Neural progenitor cell (in vitro differentiated cells): ENCODE measurements at regions not wholly inside any gene's neighbourhood (a gene's known extent, or its start where the extent isn't known, plus 50 kb on each side); places are given as distances from the start of the nearest gene placed in this dataset.

ENCODE experiments used
- DNase-seq: peaks from one replicate; pipeline ENCODE4 v3.0.0-alpha.2; 2016; ENCODE audit warnings: low spot score
- H2AFZ ChIP-seq: fragments of 200-600 bp; sonication (generic); replicated peaks from 2 replicates; pipeline ENCODE4 v1.6.1; 2016; ENCODE audit warnings: antibody characterized with exemption
- H3F3A ChIP-seq: fragments of 200-600 bp; sonication (generic); 2 replicates; pipeline ENCODE4 v1.6.1; 2016; ENCODE audit warnings: antibody characterized with exemption, low read depth
- H3K27ac ChIP-seq: fragments of 200-600 bp; sonication (generic); 2 replicates; pipeline ENCODE4 v1.5.1; 2016; ENCODE audit warnings: mild to moderate bottlenecking
- H3K27me3 ChIP-seq: fragments of 200-600 bp; sonication (generic); 2 replicates; pipeline ENCODE4 v1.6.1; 2016; ENCODE audit warnings: mild to moderate bottlenecking, moderate library complexity
- H3K36me3 ChIP-seq: fragments of 200-600 bp; sonication (generic); 2 replicates; pipeline ENCODE4 v1.5.1; 2016
- H3K4me1 ChIP-seq: fragments of 200-600 bp; sonication (generic); 2 replicates; pipeline ENCODE4 v1.6.1; 2016; ENCODE audit warnings: mixed run types
- H3K4me2 ChIP-seq: fragments of 200-600 bp; sonication (generic); 2 replicates; pipeline ENCODE4 v1.6.1; 2016
- H3K4me3 ChIP-seq: fragments of 200-600 bp; sonication (generic); 2 replicates; pipeline ENCODE4 v1.5.1; 2016
- H3K79me2 ChIP-seq: fragments of 200-600 bp; sonication (generic); 2 replicates; pipeline ENCODE4 v1.6.1; 2016; ENCODE audit warnings: low read depth
- H3K9ac ChIP-seq: fragments of 200-600 bp; sonication (generic); 2 replicates; pipeline ENCODE4 v1.6.1; 2016
- H3K9me3 ChIP-seq: fragments of 200-600 bp; sonication (generic); 2 replicates; pipeline ENCODE4 v1.5.1; 2016; ENCODE audit warnings: low read depth
- H4K20me1 ChIP-seq: fragments of 200-600 bp; sonication (generic); 2 replicates; pipeline ENCODE4 v1.6.1; 2016; ENCODE audit warnings: low read depth
- H3K27ac Mint-ChIP-seq: 3 replicates; pipeline ENCODE4 v1.8.0; 2021; ENCODE audit warnings: mixed read lengths
- H3K27me3 Mint-ChIP-seq: 2 replicates; pipeline ENCODE4 v1.8.0; 2022; ENCODE audit warnings: low read depth, mild to moderate bottlenecking, inconsistent platforms, moderate library complexity, mixed read lengths; ENCODE audit not compliant: insufficient read depth
- H3K36me3 Mint-ChIP-seq: 3 replicates; pipeline ENCODE4 v1.8.0; 2021; ENCODE audit warnings: mixed read lengths
- H3K4me1 Mint-ChIP-seq: 3 replicates; pipeline ENCODE4 v1.8.0; 2021; ENCODE audit warnings: mixed read lengths
- H3K4me3 Mint-ChIP-seq: 3 replicates; pipeline ENCODE4 v1.8.0; 2021; ENCODE audit warnings: mild to moderate bottlenecking, moderate library complexity, mixed read lengths
- H3K9me3 Mint-ChIP-seq: 3 replicates; pipeline ENCODE4 v1.8.0; 2020; ENCODE audit warnings: mixed read lengths
- CTCF ChIP-seq: fragments of 200-600 bp; sonication (generic); IDR thresholded peaks from 2 replicates; pipeline ENCODE4 v1.5.1; 2017; ENCODE audit warnings: antibody characterized with exemption, mild to moderate bottlenecking
- EZH2 ChIP-seq: fragments of 200-600 bp; sonication (generic); IDR thresholded peaks from 2 replicates; pipeline ENCODE4 v1.6.1; 2017; ENCODE audit warnings: antibody characterized with exemption, mild to moderate bottlenecking, moderate library complexity
- EZH2phosphoT487 ChIP-seq: fragments of 200-600 bp; sonication (generic); IDR thresholded peaks from 2 replicates; pipeline ENCODE4 v1.6.1; 2017; ENCODE audit warnings: antibody characterized with exemption

- Histone ChIP-seq H3K4me3 (no peak overlapping the region), H3K4me1 (peaks cover 4% of the 10 kb centered on the region), H3K27ac (no peak overlapping the region), H3K4me2 (no peak overlapping the region), H3F3A (no peaks in the 10 kb centered on the region), H4K20me1 (no peaks in the 10 kb centered on the region), H3K36me3 (no peaks in the 10 kb centered on the region), H2AFZ (no peak overlapping the region), H3K9ac (no peak overlapping the region), H3K79me2 (no peaks in the 10 kb centered on the region), H3K27me3 (no peaks in the 10 kb centered on the region), H3K9me3 (no peaks in the 10 kb centered on the region)
- no peak for DNase-seq
- H3K9me3 Mint-ChIP-seq = no peaks in the 10 kb centered on the region
- no peak overlapping the region for H3K4me3 Mint-ChIP-seq
- peaks cover 3% of the 10 kb centered on the region for H3K27me3 Mint-ChIP-seq
- no peak overlapping the region for H3K27ac Mint-ChIP-seq
- TF ChIP-seq CTCF (no peak), EZH2 (no peak), EZH2phosphoT487 (no peak)
- H3K4me1 Mint-ChIP-seq = peaks cover 4% of the 10 kb centered on the region
- H3K36me3 Mint-ChIP-seq = peaks cover 12% of the 10 kb centered on the region
Observed at GRCh38 chr17:68131456-68131855, 95.9 kb downstream of the KPNA2 start.

GRCh38 chr17:68133346-68134045 lies 98.0 kb downstream of the KPNA2 start:
- no peak overlapping the region for H3K4me3 Mint-ChIP-seq
- peaks cover 8% of the 10 kb centered on the region for H3K36me3 Mint-ChIP-seq
- H3K4me3 ChIP-seq = no peak overlapping the region
- H3K27me3 Mint-ChIP-seq = peaks cover 3% of the 10 kb centered on the region
- no peaks in the 10 kb centered on the region for H3K27me3 ChIP-seq
- no peaks in the 10 kb centered on the region for H3K79me2 ChIP-seq
- H3K4me1 ChIP-seq = peaks cover 4% of the 10 kb centered on the region
- no peak overlapping the region for H3K4me2 ChIP-seq
- H3K27ac ChIP-seq = no peak overlapping the region
- peak; percentile 24 for DNase-seq
- no peaks in the 10 kb centered on the region for H3F3A ChIP-seq
- peaks cover 4% of the 10 kb centered on the region for H3K4me1 Mint-ChIP-seq
- no peaks in the 10 kb centered on the region for H3K36me3 ChIP-seq
- H3K9ac ChIP-seq = no peak overlapping the region
- TF ChIP-seq CTCF = peak; percentile 28
- no peak for TF ChIP-seq EZH2
- no peak for TF ChIP-seq EZH2phosphoT487
- H3K9me3 Mint-ChIP-seq = no peaks in the 10 kb centered on the region
- no peak overlapping the region for H2AFZ ChIP-seq
- H3K27ac Mint-ChIP-seq = no peak overlapping the region
- no peaks in the 10 kb centered on the region for H3K9me3 ChIP-seq
- H4K20me1 ChIP-seq = no peaks in the 10 kb centered on the region

GRCh38 chr17:68134046-68134637 lies 98.6 kb downstream of the KPNA2 start:
- Histone ChIP-seq H2AFZ (no peak overlapping the region), H3K27me3 (no peaks in the 10 kb centered on the region), H3F3A (no peaks in the 10 kb centered on the region), H3K27ac (no peak overlapping the region), H3K4me1 (peaks cover 4% of the 10 kb centered on the region), H4K20me1 (no peaks in the 10 kb centered on the region), H3K36me3 (no peaks in the 10 kb centered on the region), H3K9me3 (no peaks in the 10 kb centered on the region), H3K9ac (no peak overlapping the region), H3K79me2 (no peaks in the 10 kb centered on the region), H3K4me3 (no peak overlapping the region), H3K4me2 (no peak overlapping the region)
- Mint-ChIP-seq H3K9me3 (no peaks in the 10 kb centered on the region), H3K36me3 (peaks cover 8% of the 10 kb centered on the region), H3K27me3 (peaks cover 3% of the 10 kb centered on the region), H3K4me3 (no peak overlapping the region), H3K27ac (no peak overlapping the region), H3K4me1 (peaks cover 4% of the 10 kb centered on the region)
- TF ChIP-seq CTCF = no peak
- no peak for TF ChIP-seq EZH2
- no peak for DNase-seq
